ENCODE measurements at regions not wholly inside any gene's neighbourhood (a gene's known extent, or its start where the extent isn't known, plus 50 kb on each side); places are given as distances from the start of the nearest gene placed in this dataset.

DNA sequence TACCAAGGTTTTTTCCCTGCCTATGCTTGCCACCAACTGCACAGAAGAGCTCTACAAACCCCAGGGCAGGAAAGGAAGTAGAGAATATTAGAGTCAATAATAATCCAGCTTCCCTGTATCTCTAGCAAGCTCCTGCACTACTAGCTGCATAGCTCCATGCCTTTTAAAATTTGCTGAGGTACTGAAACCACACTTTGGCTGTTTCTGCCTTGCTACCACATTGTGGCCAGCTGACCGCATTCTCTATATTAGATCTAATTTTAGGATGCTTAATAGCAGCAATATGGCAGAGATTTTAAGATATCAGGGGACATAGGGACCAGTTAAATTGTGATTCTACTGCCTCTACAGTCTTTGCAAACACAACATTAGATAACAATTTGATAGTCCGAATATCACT lies 534.6 kb downstream of the MBD2 start:
- H3K27ac ChIP-seq (ENCODE audit: low read depth, low read length), result no peak overlapping the region
- H3K36me3 ChIP-seq (ENCODE audit: control insufficient read depth, insufficient read depth, low read length), result no peaks in the 10 kb centered on the region
- no peaks in the 10 kb centered on the region for H3K9me3 ChIP-seq (ENCODE audit: control insufficient read depth, low read length)
- TF ChIP-seq, protein P1, sequence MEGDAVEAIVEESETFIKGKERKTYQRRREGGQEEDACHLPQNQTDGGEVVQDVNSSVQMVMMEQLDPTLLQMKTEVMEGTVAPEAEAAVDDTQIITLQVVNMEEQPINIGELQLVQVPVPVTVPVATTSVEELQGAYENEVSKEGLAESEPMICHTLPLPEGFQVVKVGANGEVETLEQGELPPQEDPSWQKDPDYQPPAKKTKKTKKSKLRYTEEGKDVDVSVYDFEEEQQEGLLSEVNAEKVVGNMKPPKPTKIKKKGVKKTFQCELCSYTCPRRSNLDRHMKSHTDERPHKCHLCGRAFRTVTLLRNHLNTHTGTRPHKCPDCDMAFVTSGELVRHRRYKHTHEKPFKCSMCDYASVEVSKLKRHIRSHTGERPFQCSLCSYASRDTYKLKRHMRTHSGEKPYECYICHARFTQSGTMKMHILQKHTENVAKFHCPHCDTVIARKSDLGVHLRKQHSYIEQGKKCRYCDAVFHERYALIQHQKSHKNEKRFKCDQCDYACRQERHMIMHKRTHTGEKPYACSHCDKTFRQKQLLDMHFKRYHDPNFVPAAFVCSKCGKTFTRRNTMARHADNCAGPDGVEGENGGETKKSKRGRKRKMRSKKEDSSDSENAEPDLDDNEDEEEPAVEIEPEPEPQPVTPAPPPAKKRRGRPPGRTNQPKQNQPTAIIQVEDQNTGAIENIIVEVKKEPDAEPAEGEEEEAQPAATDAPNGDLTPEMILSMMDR (conservative IDR thresholded peaks at IDR 0.05), result no peak
- Mint-ChIP-seq H3K27ac (no peak overlapping the region), H3K4me1 (peaks cover 8% of the 10 kb centered on the region), H3K9me3 (no peaks in the 10 kb centered on the region), H3K4me3 (no peak overlapping the region), H3K27me3 (ENCODE audit: insufficient read depth) (no peaks in the 10 kb centered on the region), H3K36me3 (ENCODE audit: low read depth) (no peaks in the 10 kb centered on the region)
- H3K4me1 ChIP-seq (ENCODE audit: control insufficient read depth, insufficient read depth, low read length), result no peaks in the 10 kb centered on the region
- no peak overlapping the region for H3K9ac ChIP-seq (ENCODE audit: extremely low read depth, low read length, poor library complexity, severe bottlenecking)
- H3K4me3 ChIP-seq (ENCODE audit: low read length), result no peak overlapping the region
- DNase-seq, result no peak
- WGBS, 2 experiments (ENCODE audit: insufficient coverage in 1 of 2, insufficient read length in 1 of 2), result 87 to 100% methylated on average over 1 to 2 of the region's 2 CpGs
- no peaks in the 10 kb centered on the region for H3K27me3 ChIP-seq (ENCODE audit: control insufficient read depth, insufficient read depth, low read length, poor library complexity, severe bottlenecking)

DNA sequence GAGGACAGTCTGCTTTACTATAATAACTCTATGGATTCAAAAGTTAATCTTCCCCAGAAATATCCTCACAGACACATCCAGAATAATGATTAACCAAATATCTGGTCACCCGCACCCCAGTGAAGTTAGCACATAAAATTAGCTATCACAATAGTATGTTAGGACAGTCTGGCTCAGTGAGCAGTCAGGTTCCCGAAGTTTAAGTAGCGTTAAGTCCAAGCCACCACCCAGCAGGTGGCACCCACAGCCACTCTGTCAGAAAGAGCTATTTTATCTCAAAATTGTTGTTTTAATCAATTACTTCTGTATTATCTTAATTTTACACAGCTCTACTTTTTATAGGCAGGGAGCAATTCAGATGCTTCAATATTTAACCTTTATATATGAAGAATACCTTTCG lies 537.5 kb downstream of the MBD2 start:
- Mint-ChIP-seq H3K4me1 (peaks cover 18% of the 10 kb centered on the region), H3K27ac (no peak overlapping the region)
- WGBS, 2 experiments (ENCODE audit: insufficient coverage in 1 of 2, insufficient read length in 1 of 2), result 92% methylated on average over 4 of the region's 4 CpGs; no CpG with 5 or more reads in 1 of the 2 experiments

DNA sequence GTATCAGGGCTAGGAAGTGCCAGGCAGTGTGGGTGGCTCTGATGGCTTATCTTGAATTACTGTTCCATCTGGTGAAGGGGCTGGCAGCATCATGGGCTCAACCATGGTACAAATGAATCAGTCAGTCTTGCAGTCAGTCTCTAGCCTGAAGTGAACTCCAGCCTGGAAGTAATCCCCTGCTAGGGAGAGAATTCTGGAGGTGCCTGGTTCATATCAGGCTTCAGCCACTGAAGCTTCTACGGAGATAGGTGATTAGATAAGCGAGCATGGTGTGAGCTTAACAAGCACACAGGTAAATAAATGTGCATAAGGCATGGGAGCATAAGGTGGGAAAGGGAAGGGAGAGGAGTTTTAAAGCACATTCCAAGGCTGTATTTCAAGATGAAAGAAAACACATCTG lies 541.7 kb downstream of the MBD2 start:
- H3K27me3 Mint-ChIP-seq (ENCODE audit: insufficient read depth), result peaks cover 4% of the 10 kb centered on the region
- H3K9me3 Mint-ChIP-seq, result peaks cover 2% of the 10 kb centered on the region
- Histone ChIP-seq H3K4me3 (ENCODE audit: low read length) (no peak overlapping the region), H3K27ac (ENCODE audit: low read depth, low read length) (no peak overlapping the region), H3K27me3 (ENCODE audit: control insufficient read depth, insufficient read depth, low read length, poor library complexity, severe bottlenecking) (no peaks in the 10 kb centered on the region), H3K9ac (ENCODE audit: extremely low read depth, low read length, poor library complexity, severe bottlenecking) (no peak overlapping the region), H3K36me3 (ENCODE audit: control insufficient read depth, insufficient read depth, low read length) (no peaks in the 10 kb centered on the region), H3K9me3 (ENCODE audit: control insufficient read depth, low read length) (no peaks in the 10 kb centered on the region), H3K4me1 (ENCODE audit: control insufficient read depth, insufficient read depth, low read length) (no peaks in the 10 kb centered on the region)
- no peak overlapping the region for H3K27ac Mint-ChIP-seq
- peak; percentile 61 for DNase-seq
- TF ChIP-seq, protein P1 (conservative IDR thresholded peaks at IDR 0.05), result no peak
- H3K4me3 Mint-ChIP-seq, result no peak overlapping the region
- WGBS, 2 experiments (ENCODE audit: insufficient coverage in 1 of 2, insufficient read length in 1 of 2), result 26% methylated on average over 2 of the region's 2 CpGs; no CpG with 5 or more reads in 1 of the 2 experiments
- peaks cover 16% of the 10 kb centered on the region for H3K4me1 Mint-ChIP-seq
- H3K36me3 Mint-ChIP-seq (ENCODE audit: low read depth), result no peaks in the 10 kb centered on the region

More for the DNA sequence above, 537.5 kb downstream of the MBD2 start:
- Histone ChIP-seq H3K9me3 (ENCODE audit: control insufficient read depth, low read length) (no peaks in the 10 kb centered on the region), H3K27ac (ENCODE audit: low read depth, low read length) (no peak overlapping the region), H3K4me1 (ENCODE audit: control insufficient read depth, insufficient read depth, low read length) (no peaks in the 10 kb centered on the region), H3K36me3 (ENCODE audit: control insufficient read depth, insufficient read depth, low read length) (no peaks in the 10 kb centered on the region), H3K4me3 (ENCODE audit: low read length) (no peak overlapping the region), H3K27me3 (ENCODE audit: control insufficient read depth, insufficient read depth, low read length, poor library complexity, severe bottlenecking) (no peaks in the 10 kb centered on the region), H3K9ac (ENCODE audit: extremely low read depth, low read length, poor library complexity, severe bottlenecking) (no peak overlapping the region)
- DNase-seq, result no peak
- H3K4me3 Mint-ChIP-seq, result no peak overlapping the region
- no peaks in the 10 kb centered on the region for H3K27me3 Mint-ChIP-seq (ENCODE audit: insufficient read depth)
- TF ChIP-seq, protein P1 (conservative IDR thresholded peaks at IDR 0.05), result peak; percentile 42
- H3K36me3 Mint-ChIP-seq (ENCODE audit: low read depth), result no peaks in the 10 kb centered on the region
- H3K9me3 Mint-ChIP-seq, result peaks cover 2% of the 10 kb centered on the region

Data from endodermal cell (in vitro differentiated cells).